ENCODE measurements at regions not wholly inside any gene's neighbourhood (a gene's known extent, or its start where the extent isn't known, plus 50 kb on each side); places are given as distances from the start of the nearest gene placed in this dataset.

GRCh38 chr6:149198265-149198664 lies 119.2 kb upstream of the TAB2 start:
- no peak overlapping the region for H2BK5ac ChIP-seq (ENCODE audit: low read depth, low read length)
- no peaks in the 10 kb centered on the region for H3K79me1 ChIP-seq (ENCODE audit: low read depth, low read length)
- 88% methylated on average over 3 of the region's 3 CpGs; no CpG with 5 or more reads in 1 of the 2 experiments for WGBS, 2 experiments (ENCODE audit: extremely low coverage in 1 of 2, insufficient coverage in 1 of 2, insufficient read length in 1 of 2, insufficient replicate concordance in 2 of 2, low coverage in 1 of 2, low lambda C conversion rate in 2 of 2, missing lambda C conversion rate in 1 of 2)
- peaks cover 0 to 3% (median 1%) of the 10 kb centered on the region in 4 experiments; a peak in 3 of 7 replicates for H3K4me1 ChIP-seq (replicated peaks in 1 of 4; ENCODE audit: control insufficient read depth in 3 of 4, insufficient read depth in 4 of 4, low read length in 3 of 4)
- no peak overlapping the region for H2BK20ac ChIP-seq (ENCODE audit: low read length)
- H3K23ac ChIP-seq (ENCODE audit: insufficient read length), result no peak overlapping the region
- no peak overlapping the region for H3K9ac ChIP-seq (replicated peaks in 1 of 4; ENCODE audit: extremely low read depth in 1 of 4, low read depth in 3 of 4, low read length in 3 of 4)
- H3K4me2 ChIP-seq (ENCODE audit: insufficient read depth in 1 of 2, low read depth in 2 of 2, low read length in 2 of 2), result no peak overlapping the region
- H2BK12ac ChIP-seq (ENCODE audit: low read depth, low read length), result no peak overlapping the region
- no peak overlapping the region for H3K56ac ChIP-seq (replicated peaks; ENCODE audit: insufficient read length, low read depth, low read length)
- no peak overlapping the region for H4K8ac ChIP-seq (ENCODE audit: extremely low read depth, insufficient read depth, low read length)
- no peak overlapping the region for H3K27ac ChIP-seq (ENCODE audit: low read depth, low read length)
- H3K79me2 ChIP-seq (ENCODE audit: control insufficient read depth in 1 of 2, insufficient read depth in 2 of 2, low read length in 2 of 2), result no peaks in the 10 kb centered on the region
- no peak for FAIRE-seq
- H3K18ac ChIP-seq (ENCODE audit: extremely low read depth, low read length), result no peak overlapping the region
- no peak overlapping the region for H3K4me3 ChIP-seq (ENCODE audit: extremely low read depth in 1 of 4, insufficient read depth in 2 of 4, low read depth in 3 of 4, low read length in 4 of 4)
- no peaks in the 10 kb centered on the region for H3K23me2 ChIP-seq (ENCODE audit: low read depth, low read length)
- H2AK5ac ChIP-seq (ENCODE audit: low read depth, low read length), result no peak overlapping the region
- H2AFZ ChIP-seq (ENCODE audit: low read length), result no peak overlapping the region
- H4K5ac ChIP-seq (ENCODE audit: insufficient read length, low read depth, low read length), result no peak overlapping the region
- no peak for DNase-seq (ENCODE audit: low read depth in 1 of 2, low spot score in 2 of 2)
- no peaks in the 10 kb centered on the region for H3K9me3 ChIP-seq (ENCODE audit: insufficient read depth in 2 of 2, low read depth in 1 of 2, low read length in 1 of 2)
- no peak overlapping the region for H2BK15ac ChIP-seq (ENCODE audit: low read length)
- TF ChIP-seq BACH1 (IDR thresholded peaks at IDR 0.05; ENCODE audit: low read length) (no peak), EZH2 (IDR thresholded peaks at IDR 0.05; ENCODE audit: low read depth, low read length, severe bottlenecking) (no peak), MAX (IDR thresholded peaks at IDR 0.05) (no peak), TEAD4 (IDR thresholded peaks at IDR 0.05; ENCODE audit: low read depth, low read length) (no peak)
- H3K14ac ChIP-seq (ENCODE audit: insufficient read length), result no peak overlapping the region
- no peak overlapping the region for H4K91ac ChIP-seq (replicated peaks; ENCODE audit: insufficient read length, low read length)
- POLR2A ChIA-PET (ENCODE audit: partially characterized antibody), result no interaction called here
- H3K4ac ChIP-seq (replicated peaks; ENCODE audit: insufficient read length, low read depth, low read length), result no peak overlapping the region
- no peaks in the 10 kb centered on the region for H4K20me1 ChIP-seq (replicated peaks in 1 of 2; ENCODE audit: control insufficient read depth in 1 of 2, insufficient read depth in 2 of 2, low read length in 2 of 2)
- no peaks in the 10 kb centered on the region for H3K27me3 ChIP-seq (replicated peaks in 1 of 4; ENCODE audit: control insufficient read depth in 3 of 4, extremely low read depth in 1 of 4, insufficient read depth in 3 of 4, low read length in 3 of 4)
- H3K36me3 ChIP-seq (ENCODE audit: control insufficient read depth in 2 of 4, insufficient read depth in 4 of 4, low read length in 3 of 4), result no peaks in the 10 kb centered on the region
- no peak overlapping the region for H2BK120ac ChIP-seq (replicated peaks; ENCODE audit: low read depth, low read length)
- CTCF ChIA-PET (ENCODE audit: partially characterized antibody), result interaction anchor here (1.0 to 1.4 kb wide), 3 partner anchors 8 to 40 kb away, joined by 3 to 4 read pairs (median 3); no protein-coding TSS in a partner anchor

All from H1 (cell line).